GM18502 (cell line): ENCODE measurements at regions not wholly inside any gene's neighbourhood (a gene's known extent, or its start where the extent isn't known, plus 50 kb on each side); places are given as distances from the start of the nearest gene placed in this dataset.

Source experiments
- ATAC-seq: cut with Tn5 transposase; IDR thresholded peaks from one replicate; pipeline ENCODE4 v1.9.1; 2021; ENCODE audit warnings: mild to moderate bottlenecking; ENCODE audit not compliant: unreplicated experiment, poor library complexity

DNA sequence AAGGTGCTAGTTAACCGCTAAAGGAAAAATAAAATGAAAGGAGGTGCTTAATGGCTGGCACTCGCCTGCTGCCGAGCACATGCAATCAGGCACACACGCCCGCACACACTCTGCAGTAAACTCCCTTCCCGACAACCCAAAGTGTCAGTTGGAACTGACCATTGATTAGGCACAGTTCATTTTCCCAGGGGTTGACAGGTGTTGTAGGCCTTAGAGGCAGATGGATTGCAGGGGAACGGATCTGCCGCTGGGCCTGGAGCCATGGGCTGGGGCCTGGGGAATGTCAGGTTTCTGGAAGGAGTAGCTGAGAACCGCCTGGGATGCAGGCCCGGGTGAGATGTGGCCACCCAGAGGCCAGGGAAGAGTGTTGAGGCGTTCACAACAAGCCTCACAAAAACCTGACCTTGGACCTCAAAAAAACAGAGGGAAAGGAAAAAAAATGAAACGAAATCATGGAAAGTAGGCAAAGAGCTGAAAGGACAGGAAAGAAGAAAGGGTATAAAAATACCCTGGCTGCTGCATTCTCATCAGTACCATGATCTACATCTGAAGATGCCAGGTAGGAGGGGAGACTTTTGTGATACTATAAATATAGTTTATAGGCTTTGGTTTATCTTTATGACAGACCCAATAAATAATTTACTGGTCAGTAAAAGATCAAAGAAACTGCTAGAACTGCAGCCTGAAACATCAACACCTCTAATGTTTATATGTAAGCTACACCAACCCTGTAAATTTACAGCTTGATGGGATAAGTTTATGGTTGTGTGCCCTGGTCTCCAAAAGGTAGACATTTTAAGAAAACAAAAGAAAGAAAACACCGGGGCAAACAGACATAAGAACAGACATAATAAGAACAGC lies 313.4 kb downstream of the BUD13 start:
- no peak for ATAC-seq

DNA sequence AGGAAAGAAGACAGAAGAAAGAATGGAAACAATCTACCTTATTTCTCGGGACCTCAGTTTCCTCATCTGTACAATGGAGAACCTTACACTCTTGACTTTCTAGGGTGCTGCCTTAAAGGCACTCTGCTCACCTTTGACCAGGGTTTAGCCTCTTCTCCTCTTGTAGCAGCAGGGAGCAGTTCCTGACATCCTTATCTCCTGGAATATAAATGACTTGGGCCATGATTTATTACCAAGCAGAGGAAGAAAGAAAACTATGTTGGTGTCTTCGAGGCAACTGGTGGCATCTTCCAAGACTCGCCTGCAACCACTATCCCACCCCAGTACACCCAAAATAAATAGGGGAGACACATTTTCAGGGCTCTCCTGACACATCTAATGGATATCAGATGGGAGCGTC lies 314.2 kb downstream of the BUD13 start:
- ATAC-seq: no peak

DNA sequence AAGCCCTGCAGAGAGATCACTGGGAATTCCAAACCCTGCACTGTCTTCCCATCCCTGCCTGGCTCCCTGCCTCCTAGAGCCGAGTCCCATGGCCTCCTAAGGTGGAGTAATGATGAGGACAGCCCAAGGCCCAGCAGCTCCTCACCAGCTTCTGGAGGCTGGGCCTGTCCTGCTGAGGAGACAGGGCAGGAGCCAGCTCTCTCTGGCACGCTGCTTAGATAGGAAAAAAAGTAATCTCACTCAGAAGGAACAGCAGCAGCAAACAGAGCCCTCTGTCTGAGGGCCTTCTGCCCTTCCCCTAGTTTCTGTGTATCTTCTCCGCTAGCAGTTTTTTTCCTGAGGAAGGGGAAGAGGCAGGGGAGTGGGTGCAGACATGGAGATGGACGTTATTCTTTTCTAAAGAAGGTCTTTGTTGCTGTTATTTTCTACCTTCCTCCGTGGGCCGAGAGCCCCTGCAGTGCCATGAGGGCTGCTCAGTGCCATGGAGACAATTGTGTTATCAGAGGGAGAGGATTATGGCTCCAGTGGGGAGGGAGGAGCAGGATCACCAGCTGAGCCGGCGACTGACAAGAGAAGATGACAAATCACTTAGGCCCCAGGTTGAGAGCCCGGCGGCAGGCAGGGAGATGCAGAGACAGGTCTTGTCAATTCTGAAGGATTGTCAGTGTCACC lies 315.3 kb downstream of the BUD13 start:
- no peak for ATAC-seq

DNA sequence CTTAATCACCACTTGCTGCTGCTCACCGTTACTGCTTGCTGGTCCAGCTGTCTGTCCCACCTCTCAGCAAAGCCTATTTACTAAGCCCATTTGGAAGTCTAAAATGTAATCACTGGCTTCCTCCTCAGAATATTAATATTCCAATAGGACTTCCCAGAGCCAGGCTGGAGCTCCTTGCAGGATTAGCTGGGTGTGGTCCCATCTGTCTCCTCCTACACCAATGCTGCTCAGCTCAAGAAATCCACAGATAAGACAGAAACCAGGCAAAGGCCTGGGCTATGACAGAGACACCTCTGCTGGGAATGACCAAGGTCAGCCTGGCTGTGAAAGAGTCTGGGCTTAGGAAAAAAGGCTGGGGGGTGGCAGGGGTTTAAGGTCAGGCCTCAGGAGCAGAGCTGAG lies 317.8 kb downstream of the BUD13 start:
- ATAC-seq: no peak

DNA sequence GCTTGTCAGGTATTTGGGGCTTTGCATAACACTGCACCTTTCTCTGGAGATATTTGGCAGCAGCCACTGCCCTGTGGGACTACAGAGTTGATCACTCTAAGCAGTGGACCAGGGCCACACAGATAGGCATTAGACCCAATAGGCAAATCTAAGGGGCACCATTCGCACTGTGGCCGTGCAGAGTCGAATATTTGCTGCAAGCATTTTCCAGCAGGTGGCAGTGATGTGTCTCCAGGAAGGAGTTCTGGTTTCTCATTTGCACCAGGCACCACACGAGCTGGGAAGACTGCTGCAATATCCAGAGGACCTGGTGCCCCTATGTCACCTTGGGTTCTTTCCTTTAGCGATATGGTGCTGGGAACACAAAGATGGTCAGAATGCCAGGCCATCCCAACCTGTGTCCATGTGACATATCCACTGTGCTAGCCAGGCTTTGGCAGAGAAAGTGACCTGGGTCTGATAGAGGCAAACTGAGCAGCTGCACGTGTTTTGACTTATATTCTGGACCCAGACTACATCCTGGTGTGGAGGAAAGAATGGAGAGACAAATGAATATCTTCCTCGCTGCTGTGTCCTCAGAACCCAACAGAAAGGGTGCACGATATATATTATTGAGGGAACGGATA lies 318.7 kb downstream of the BUD13 start:
- ATAC-seq: no peak

DNA sequence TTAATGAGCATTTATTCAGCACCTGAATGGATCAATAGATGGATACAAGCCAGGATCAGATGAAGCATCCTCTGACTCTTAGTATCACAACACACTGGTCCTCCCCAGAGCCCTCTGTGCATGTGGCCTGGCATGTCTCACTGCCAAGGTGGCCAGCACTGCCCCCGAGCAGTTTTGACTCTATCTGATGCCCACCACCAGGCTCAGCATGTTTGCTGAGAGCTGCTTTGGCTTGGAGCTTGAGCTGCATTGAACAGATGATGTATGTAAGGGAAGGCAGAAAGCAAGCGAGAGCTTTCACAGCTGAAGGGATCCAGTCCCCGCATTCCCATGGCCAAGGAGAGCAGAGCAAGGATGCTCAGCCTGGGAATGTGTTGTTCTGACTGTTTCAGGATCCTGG lies 320.3 kb downstream of the BUD13 start:
- no peak for ATAC-seq

DNA sequence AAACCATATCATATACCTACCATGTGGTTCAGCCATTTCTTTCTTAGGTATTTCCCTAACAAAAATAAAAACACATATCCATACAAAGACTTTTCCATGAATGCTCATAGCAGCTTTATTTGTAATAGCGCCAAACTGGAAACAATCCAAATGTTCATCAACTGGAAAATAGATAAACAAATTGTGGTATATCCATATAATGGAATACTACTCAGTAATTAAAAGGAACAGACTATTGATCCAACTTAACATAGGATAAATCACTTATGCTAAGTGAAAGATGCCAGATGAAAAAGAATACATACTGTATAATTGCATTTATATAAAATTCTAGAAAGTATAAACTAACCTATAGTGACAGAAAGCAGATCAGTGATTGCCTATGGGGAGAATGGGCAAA lies 323.3 kb downstream of the BUD13 start:
- no peak for ATAC-seq

DNA sequence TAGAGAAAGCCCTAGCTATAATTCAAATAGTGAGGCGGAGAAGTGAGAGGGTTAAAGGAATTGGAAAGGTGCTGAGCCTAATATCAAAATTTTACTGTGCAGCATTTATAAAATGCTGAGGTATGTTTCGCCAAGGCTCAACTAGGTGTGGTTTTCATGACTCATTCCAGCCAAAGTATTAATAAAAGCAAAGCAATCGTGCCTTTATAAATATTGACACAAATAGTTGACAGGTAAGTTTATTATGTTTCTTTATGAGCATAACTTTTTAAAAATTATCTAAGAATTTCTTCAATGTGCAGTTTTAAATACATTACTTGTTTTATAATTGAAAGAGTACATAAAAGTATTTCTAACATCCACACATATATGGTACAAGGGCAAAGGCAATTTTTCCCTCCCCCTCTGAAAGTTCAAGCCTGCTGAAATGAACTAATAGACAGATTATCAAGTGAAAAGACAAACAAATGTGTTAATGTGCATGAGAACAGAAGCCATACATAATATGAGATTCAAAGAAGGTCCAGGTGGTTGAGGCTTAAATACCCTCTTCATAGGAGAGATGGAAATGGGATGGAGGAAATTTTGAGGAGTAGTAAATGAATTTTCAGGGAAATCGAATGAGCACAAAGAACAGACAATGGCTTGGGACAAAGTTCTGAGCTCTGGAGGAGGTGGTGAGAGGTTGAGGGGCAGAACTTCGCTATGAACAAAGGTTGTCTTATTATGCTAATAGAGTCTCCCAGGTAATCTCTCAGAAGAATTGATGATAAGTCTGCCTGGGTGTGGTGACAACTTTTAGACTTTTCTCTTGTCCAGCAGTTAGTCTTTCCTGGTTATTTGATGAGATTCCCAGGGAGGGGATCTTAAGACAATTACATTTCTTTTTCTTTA lies 326.5 kb downstream of the BUD13 start:
- ATAC-seq: no peak

DNA sequence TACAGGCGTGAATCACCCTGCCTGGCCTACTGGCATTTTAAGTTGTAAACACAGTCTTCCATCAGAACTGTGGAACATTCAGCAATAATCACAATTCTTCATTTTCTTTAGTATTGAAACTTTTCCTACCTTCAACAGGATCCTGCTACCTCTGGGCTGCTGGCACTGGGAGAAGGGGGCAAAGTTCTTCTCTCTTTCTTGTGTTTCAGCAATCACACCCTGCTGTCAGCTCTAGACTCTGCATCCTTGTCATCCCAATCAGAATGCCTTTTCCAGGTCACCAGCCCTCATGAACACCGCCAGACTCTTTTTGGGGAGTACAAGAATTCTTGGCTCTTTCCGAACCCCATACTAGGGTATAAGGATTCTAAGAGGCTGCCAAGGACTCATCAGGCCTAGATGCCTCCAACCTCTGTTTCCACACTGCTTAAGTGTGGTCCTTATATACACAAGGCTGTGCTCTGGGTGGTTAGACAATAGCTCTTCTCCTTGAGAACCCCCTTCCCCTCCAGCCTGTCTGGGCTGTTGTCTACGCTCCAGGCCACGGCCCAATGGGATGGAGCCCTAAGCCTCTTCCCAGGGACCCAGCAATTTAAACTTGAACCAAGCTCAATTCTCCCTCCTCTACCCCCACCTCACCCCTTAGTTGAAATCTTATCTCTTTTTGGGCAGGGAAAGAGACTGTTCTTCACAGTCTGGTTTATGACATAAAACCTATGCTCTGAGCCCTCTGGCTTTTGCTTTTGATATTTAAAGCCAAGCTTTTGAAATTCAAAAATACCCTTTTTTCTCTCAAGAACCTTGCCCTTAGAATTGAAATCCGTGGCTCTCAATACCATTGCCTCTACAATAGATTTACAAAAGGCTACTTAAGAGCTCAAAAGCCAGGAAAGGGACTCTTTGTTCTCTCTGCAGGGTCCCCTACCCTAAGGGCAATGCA lies 327.4 kb downstream of the BUD13 start:
- no peak for ATAC-seq

DNA sequence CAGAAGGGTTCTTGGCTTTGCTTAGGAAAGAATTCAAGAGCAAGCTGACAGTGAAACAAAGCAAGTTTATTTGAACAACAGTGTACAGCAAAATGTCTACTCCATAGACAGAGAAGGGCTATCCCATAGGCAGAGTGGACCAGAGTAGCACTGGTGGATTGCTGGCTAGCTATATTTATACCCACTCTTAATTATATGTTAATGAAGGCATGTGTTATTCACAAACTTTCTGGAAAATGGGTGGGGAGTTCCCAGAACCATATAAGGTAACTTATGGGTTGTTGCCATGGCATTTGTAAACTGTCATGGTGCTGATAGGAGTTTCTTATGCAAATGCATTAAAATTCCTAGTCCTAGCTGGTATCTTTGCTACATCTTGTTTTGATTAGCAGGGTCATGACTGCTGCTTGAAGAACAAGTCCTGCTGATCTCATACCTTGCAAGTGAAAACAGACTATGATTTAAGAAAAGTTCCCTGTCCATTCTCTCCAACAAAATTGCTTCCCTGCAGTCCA lies 330.5 kb downstream of the BUD13 start:
- no peak for ATAC-seq

DNA sequence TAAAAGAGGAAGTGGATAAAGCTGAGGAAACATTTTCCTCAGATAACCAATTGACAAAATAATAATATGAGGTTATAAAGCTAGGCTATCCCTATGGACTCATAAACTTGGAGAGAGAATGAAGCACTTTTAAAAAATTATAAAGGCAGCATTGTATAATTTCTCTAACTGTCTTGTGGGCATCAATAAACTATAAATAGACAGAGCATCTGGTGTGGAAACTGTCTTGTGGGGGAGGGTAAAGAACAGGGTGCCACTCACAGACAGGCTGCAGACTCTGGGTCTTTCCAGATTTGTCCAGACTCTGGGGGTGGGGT lies 333.5 kb downstream of the BUD13 start:
- no peak for ATAC-seq

DNA sequence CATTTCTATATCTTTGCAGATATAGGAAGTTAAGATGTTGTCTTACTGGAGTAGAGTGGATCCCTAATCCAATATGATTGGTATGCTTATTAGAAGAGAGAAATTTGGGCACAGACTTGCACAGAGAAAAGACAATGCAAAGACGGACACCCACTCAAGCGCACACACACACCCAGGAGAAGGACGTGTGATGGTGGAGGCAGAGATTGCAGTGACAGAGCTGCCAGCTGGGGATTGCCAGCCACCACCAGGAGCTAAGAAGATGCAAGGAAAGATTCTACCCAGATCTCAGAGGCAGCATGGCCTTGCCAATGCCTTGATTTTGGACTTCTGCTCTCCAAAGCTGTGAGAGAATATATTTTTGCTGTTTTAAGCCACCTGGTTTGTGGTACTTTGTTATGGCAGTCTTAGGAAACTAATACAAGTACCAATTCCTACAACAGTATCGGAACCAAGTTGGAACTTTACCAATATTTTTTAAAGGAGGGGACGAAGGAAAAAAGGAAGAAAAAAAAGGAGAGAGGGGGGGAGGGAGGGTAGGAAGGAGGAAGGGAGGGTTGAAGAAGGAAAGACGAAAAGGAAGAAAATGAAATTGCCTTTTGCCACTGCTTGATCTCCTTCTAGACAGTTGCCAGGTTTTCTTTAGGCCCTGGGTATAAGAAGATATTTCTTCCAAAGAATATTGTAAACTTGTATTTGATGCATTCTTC lies 334.0 kb downstream of the BUD13 start:
- ATAC-seq: no peak

DNA sequence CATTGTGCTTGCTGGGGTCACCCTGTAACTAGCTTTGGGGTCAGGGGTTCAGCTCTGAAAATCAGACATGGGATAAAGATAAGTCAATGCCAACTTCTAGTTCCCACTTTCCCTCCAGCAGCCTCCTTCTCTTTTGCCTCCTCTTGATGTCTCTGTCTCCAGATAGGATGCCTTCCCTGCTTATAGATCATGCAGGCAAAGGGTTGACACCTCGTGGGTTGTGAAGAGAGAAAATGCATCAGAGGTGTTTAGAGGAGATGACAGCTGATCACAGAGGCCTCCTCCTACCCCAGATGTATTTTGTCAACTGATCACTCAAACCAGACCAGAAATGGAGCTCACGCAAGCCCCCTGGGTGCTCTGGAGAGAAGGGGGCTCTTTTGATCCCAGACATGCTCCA lies 337.8 kb downstream of the BUD13 start:
- no peak for ATAC-seq

DNA sequence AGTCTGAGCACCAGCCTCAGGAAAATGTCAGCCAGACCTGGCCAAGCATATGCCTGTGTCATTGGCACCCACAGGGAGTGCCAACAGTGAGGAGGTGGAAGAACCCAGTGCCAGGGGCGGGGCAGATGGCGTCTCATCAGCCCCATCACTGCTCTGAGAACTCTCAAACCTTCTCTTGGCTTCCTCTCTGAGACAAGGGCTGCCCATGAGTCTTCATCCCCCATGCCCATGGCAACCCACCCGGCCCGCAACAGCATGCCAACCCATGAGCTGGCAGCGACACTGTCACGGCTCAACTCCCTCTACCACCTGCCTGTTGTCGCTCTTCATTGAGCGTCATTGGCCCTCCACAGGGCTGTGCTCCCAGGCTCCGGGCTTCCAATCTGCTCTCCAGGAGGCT lies 340.5 kb downstream of the BUD13 start:
- no peak for ATAC-seq

DNA sequence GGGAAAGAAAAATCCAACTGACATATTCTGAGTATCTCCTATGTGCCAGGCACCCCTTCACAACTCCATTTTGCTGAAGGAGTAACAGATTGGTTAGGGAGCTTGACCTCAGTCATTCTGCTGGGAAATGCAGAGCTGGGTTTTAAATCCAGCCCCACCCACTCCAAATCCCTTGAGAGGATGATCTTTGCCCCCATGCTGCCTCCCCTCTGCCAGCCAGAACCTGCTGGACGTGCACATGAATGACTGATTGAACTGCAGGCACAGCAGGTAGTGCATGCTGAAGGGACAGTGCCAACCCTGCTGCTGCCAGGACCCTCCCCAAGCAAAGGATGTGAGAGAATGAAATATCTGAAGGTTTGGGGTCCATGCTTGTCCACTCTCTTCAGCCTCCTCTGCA lies 340.9 kb downstream of the BUD13 start:
- ATAC-seq: no peak

DNA sequence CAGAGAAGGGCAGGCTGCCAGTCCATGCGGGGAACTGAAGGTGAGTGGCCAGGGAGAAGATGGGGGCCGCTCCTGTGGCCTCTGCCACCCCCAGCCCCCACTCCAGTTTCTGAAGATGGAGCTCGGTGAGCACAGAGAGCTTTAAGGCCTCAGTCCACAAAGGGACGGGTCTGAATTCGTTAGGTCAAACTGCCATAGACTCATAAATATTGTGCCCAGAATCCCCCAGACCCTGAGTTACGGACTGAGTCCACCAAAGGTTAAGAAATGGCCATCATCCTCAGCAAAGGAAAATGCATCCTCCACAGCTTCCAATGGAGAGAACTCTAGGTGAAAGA lies 344.2 kb downstream of the BUD13 start:
- no peak for ATAC-seq

DNA sequence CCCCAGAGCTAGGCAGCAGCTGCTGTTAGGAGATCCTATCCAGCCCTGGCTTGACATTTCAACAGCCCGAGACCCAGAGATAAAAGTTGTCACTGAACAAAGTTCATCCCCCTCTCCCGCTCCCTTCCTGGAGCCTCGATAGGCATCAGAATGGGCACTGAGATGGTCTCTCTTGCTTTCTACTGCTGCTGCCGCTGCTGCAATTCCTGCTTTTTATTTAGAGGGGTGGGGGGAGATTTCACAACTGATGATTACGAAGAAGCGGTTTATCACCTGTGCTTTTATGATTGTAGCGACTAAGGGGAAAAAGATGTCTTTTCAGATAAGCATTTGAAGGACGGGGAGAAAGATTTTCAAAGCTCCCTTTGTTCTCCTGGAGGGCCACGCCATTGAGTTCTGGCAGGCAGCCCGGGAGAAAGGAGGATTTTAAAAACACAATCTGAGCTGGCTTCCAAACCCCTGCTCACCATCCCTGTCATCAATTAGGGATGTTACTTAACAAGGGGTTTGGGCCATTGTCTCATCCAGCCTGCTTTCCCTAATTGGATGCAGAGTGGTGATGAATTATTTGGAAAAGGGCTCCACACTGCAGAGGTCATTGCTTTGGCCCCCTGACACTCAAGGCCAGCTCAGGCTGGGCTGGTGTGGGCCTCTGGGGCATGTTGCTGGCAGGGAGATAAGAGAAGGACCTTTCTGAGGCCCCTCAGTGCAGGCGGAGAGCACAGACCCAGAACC lies 344.7 kb downstream of the BUD13 start:
- no peak for ATAC-seq

DNA sequence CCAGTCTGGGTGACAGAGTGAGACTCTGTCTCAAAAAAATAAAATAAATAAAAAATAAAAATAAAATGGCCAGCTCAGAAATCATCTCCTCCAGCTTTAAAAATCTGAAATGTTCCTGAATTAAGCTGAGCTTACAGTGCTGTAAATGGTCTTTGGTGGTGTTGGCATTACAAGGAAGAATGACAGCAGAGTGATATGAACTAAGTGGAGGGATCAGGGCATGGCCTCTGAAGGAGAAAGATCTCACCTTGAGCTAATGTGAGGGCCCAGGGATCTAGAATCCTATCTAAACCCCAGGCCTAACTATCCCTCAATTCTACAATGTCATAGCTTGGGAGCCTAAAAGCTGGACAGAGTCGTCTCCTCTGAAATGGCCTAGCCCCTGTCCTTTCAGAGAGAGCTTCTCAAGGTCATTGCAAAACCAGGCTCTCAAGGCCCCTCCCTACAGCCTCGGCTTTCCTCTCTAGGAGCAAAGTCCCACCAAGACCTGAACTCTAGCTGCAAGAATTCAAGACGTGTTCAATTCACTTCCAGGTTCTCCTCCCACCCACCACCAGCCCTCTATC lies 345.4 kb downstream of the BUD13 start:
- ATAC-seq: no peak
